B cell (primary cell): ENCODE measurements at regions not wholly inside any gene's neighbourhood (a gene's known extent, or its start where the extent isn't known, plus 50 kb on each side); places are given as distances from the start of the nearest gene placed in this dataset.

Source experiments
- CTCF ChIP-seq: fragments of 200-600 bp; IDR thresholded peaks from one replicate; pipeline ENCODE4 v1.8.0; 2022; ENCODE audit warnings: antibody characterized with exemption, mild to moderate bottlenecking
- EZH2 ChIP-seq: IDR thresholded peaks from 2 replicates; pipeline ENCODE4 v1.6.1; 2012; ENCODE audit warnings: borderline replicate concordance, low read depth, mild to moderate bottlenecking, moderate library complexity, low read length; ENCODE audit not compliant: insufficient read depth, poor library complexity, severe bottlenecking

DNA sequence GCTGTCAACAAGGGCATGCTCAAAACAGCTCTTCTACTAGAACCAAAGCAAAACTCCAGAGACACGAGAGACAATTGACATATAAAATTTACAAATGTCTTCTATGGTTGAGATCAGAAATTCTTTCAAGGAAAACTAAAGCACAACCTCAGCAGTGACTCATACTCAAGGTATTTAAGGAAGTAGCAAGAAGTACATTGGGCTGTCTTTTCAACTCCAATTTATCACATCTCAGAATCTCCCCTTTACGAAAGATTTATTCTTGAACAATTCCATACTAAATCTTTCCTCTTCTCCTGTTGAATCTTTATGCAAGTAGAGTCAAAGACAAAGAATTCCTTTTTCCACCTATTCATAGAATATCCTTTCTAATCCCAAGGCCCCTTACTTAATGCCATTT, 324.0 kb downstream of the IRS1 start:
- TF ChIP-seq CTCF (no peak), EZH2 (no peak)
